ENCODE measurements at regions not wholly inside any gene's neighbourhood (a gene's known extent, or its start where the extent isn't known, plus 50 kb on each side); places are given as distances from the start of the nearest gene placed in this dataset.
"Not testable (repeated sequence)": the region's sequence is repeated elsewhere in the genome, so short reads cannot be mapped to it uniquely, and the experiment has no call there.

- Histone ChIP-seq H3K27ac (ENCODE audit: low read depth, low read length, severe bottlenecking) (no peak overlapping the region), H3K4me1 (ENCODE audit: control insufficient read depth, insufficient read depth, low read length, poor library complexity, severe bottlenecking) (peaks cover 6% of the 10 kb centered on the region), H3K36me3 (ENCODE audit: control insufficient read depth, insufficient read depth, low read length) (no peaks in the 10 kb centered on the region), H3K4me3 (ENCODE audit: extremely low read depth, insufficient read depth, low read length, poor library complexity, severe bottlenecking) (no peak overlapping the region), H3K9me3 (ENCODE audit: control insufficient read depth, low read length) (no peaks in the 10 kb centered on the region)
- WGBS, 2 experiments (ENCODE audit: insufficient coverage in 2 of 2) = 91 to 100% methylated on average over 3 to 4 of the region's 4 CpGs
Measured at GRCh38 chr19:28638445-28638844, 574.5 kb downstream of the UQCRFS1 start.

GRCh38 chr19:28636706-28637105, 576.2 kb downstream of the UQCRFS1 start:
- no peak overlapping the region for H3K4me3 ChIP-seq (ENCODE audit: extremely low read depth, insufficient read depth, low read length, poor library complexity, severe bottlenecking)
- no peaks in the 10 kb centered on the region for H3K36me3 ChIP-seq (ENCODE audit: control insufficient read depth, insufficient read depth, low read length)
- WGBS, 2 experiments (ENCODE audit: insufficient coverage in 2 of 2) = 91 to 100% methylated on average over 2 to 3 of the region's 5 CpGs
- no peak overlapping the region for H3K27ac ChIP-seq (ENCODE audit: low read depth, low read length, severe bottlenecking)
- H3K9me3 ChIP-seq (ENCODE audit: control insufficient read depth, low read length) = no peaks in the 10 kb centered on the region
- H3K4me1 ChIP-seq (ENCODE audit: control insufficient read depth, insufficient read depth, low read length, poor library complexity, severe bottlenecking) = peaks cover 6% of the 10 kb centered on the region

GRCh38 chr19:28636016-28636629, 576.8 kb downstream of the UQCRFS1 start:
- H3K9me3 ChIP-seq (ENCODE audit: control insufficient read depth, low read length) = no peaks in the 10 kb centered on the region
- no peak overlapping the region for H3K27ac ChIP-seq (ENCODE audit: low read depth, low read length, severe bottlenecking)
- H3K4me1 ChIP-seq (ENCODE audit: control insufficient read depth, insufficient read depth, low read length, poor library complexity, severe bottlenecking) = peaks cover 6% of the 10 kb centered on the region
- 71 to 87% methylated on average over 4 to 5 of the region's 5 CpGs for WGBS, 2 experiments (ENCODE audit: insufficient coverage in 2 of 2)
- H3K4me3 ChIP-seq (ENCODE audit: extremely low read depth, insufficient read depth, low read length, poor library complexity, severe bottlenecking) = no peak overlapping the region
- H3K36me3 ChIP-seq (ENCODE audit: control insufficient read depth, insufficient read depth, low read length) = no peaks in the 10 kb centered on the region

- no peak overlapping the region for H3K4me3 ChIP-seq (ENCODE audit: extremely low read depth, insufficient read depth, low read length, poor library complexity, severe bottlenecking)
- WGBS, 2 experiments (ENCODE audit: insufficient coverage in 2 of 2) = no CpG with 5 or more reads among the region's 1 CpG
- no peak overlapping the region for H3K27ac ChIP-seq (ENCODE audit: low read depth, low read length, severe bottlenecking)
- H3K36me3 ChIP-seq (ENCODE audit: control insufficient read depth, insufficient read depth, low read length) = no peaks in the 10 kb centered on the region
- H3K4me1 ChIP-seq (ENCODE audit: control insufficient read depth, insufficient read depth, low read length, poor library complexity, severe bottlenecking) = no peaks in the 10 kb centered on the region
- H3K9me3 ChIP-seq (ENCODE audit: control insufficient read depth, low read length) = no peaks in the 10 kb centered on the region
Measured at GRCh38 chr19:28634837-28635236, 578.1 kb downstream of the UQCRFS1 start.

- no peaks in the 10 kb centered on the region for H3K4me1 ChIP-seq (ENCODE audit: control insufficient read depth, insufficient read depth, low read length, poor library complexity, severe bottlenecking)
- no peak overlapping the region for H3K4me3 ChIP-seq (ENCODE audit: extremely low read depth, insufficient read depth, low read length, poor library complexity, severe bottlenecking)
- H3K36me3 ChIP-seq (ENCODE audit: control insufficient read depth, insufficient read depth, low read length) = no peaks in the 10 kb centered on the region
- H3K9me3 ChIP-seq (ENCODE audit: control insufficient read depth, low read length) = no peaks in the 10 kb centered on the region
- no peak overlapping the region for H3K27ac ChIP-seq (ENCODE audit: low read depth, low read length, severe bottlenecking)
Measured at GRCh38 chr19:28634019-28634328, 579.0 kb downstream of the UQCRFS1 start.

GRCh38 chr19:28633319-28634018, 579.5 kb downstream of the UQCRFS1 start:
- WGBS, 2 experiments (ENCODE audit: insufficient coverage in 2 of 2) = 38 to 70% methylated on average over 1 to 4 of the region's 8 CpGs
- H3K27ac ChIP-seq (ENCODE audit: low read depth, low read length, severe bottlenecking) = no peak overlapping the region
- H3K36me3 ChIP-seq (ENCODE audit: control insufficient read depth, insufficient read depth, low read length) = no peaks in the 10 kb centered on the region
- no peaks in the 10 kb centered on the region for H3K4me1 ChIP-seq (ENCODE audit: control insufficient read depth, insufficient read depth, low read length, poor library complexity, severe bottlenecking)
- H3K4me3 ChIP-seq (ENCODE audit: extremely low read depth, insufficient read depth, low read length, poor library complexity, severe bottlenecking) = no peak overlapping the region
- H3K9me3 ChIP-seq (ENCODE audit: control insufficient read depth, low read length) = no peaks in the 10 kb centered on the region

- no peak overlapping the region for H3K27ac ChIP-seq (ENCODE audit: low read depth, low read length, severe bottlenecking)
- H3K4me1 ChIP-seq (ENCODE audit: control insufficient read depth, insufficient read depth, low read length, poor library complexity, severe bottlenecking) = no peaks in the 10 kb centered on the region
- H3K36me3 ChIP-seq (ENCODE audit: control insufficient read depth, insufficient read depth, low read length) = no peaks in the 10 kb centered on the region
- 88 to 92% methylated on average over 4 to 7 of the region's 7 CpGs for WGBS, 2 experiments (ENCODE audit: insufficient coverage in 2 of 2)
- H3K9me3 ChIP-seq (ENCODE audit: control insufficient read depth, low read length) = no peaks in the 10 kb centered on the region
- H3K4me3 ChIP-seq (ENCODE audit: extremely low read depth, insufficient read depth, low read length, poor library complexity, severe bottlenecking) = no peak overlapping the region
Measured at GRCh38 chr19:28632371-28633080, 580.4 kb downstream of the UQCRFS1 start.

GRCh38 chr19:28631961-28632360, 581.0 kb downstream of the UQCRFS1 start:
- H3K36me3 ChIP-seq (ENCODE audit: control insufficient read depth, insufficient read depth, low read length) = no peaks in the 10 kb centered on the region
- WGBS, 2 experiments (ENCODE audit: insufficient coverage in 2 of 2) = 91% methylated on average over 2 of the region's 6 CpGs; no CpG with 5 or more reads in 1 of the 2 experiments
- no peak overlapping the region for H3K27ac ChIP-seq (ENCODE audit: low read depth, low read length, severe bottlenecking)
- H3K9me3 ChIP-seq (ENCODE audit: control insufficient read depth, low read length) = no peaks in the 10 kb centered on the region
- H3K4me3 ChIP-seq (ENCODE audit: extremely low read depth, insufficient read depth, low read length, poor library complexity, severe bottlenecking) = no peak overlapping the region
- no peaks in the 10 kb centered on the region for H3K4me1 ChIP-seq (ENCODE audit: control insufficient read depth, insufficient read depth, low read length, poor library complexity, severe bottlenecking)

GRCh38 chr19:28627669-28628068, 585.3 kb downstream of the UQCRFS1 start:
- no peaks in the 10 kb centered on the region for H3K4me1 ChIP-seq (ENCODE audit: control insufficient read depth, insufficient read depth, low read length, poor library complexity, severe bottlenecking)
- no peak overlapping the region for H3K27ac ChIP-seq (ENCODE audit: low read depth, low read length, severe bottlenecking)
- H3K36me3 ChIP-seq (ENCODE audit: control insufficient read depth, insufficient read depth, low read length) = no peaks in the 10 kb centered on the region
- no peaks in the 10 kb centered on the region for H3K9me3 ChIP-seq (ENCODE audit: control insufficient read depth, low read length)
- no CpG with 5 or more reads among the region's 1 CpG for WGBS, 2 experiments (ENCODE audit: insufficient coverage in 2 of 2)
- H3K4me3 ChIP-seq (ENCODE audit: extremely low read depth, insufficient read depth, low read length, poor library complexity, severe bottlenecking) = no peak overlapping the region

- not testable (repeated sequence) for H3K9me3 ChIP-seq (ENCODE audit: control insufficient read depth, low read length); H3K36me3 ChIP-seq (ENCODE audit: control insufficient read depth, insufficient read depth, low read length); H3K4me3 ChIP-seq (ENCODE audit: extremely low read depth, insufficient read depth, low read length, poor library complexity, severe bottlenecking); H3K27ac ChIP-seq (ENCODE audit: low read depth, low read length, severe bottlenecking); H3K4me1 ChIP-seq (ENCODE audit: control insufficient read depth, insufficient read depth, low read length, poor library complexity, severe bottlenecking)
- no CpG with 5 or more reads among the region's 2 CpGs for WGBS, 2 experiments (ENCODE audit: insufficient coverage in 2 of 2)
Measured at GRCh38 chr19:28626407-28626806, 586.5 kb downstream of the UQCRFS1 start.

Measured in mesodermal cell (in vitro differentiated cells).